Peyer's patch (tissue), 4 donors: ENCODE measurements at regions not wholly inside any gene's neighbourhood (a gene's known extent, or its start where the extent isn't known, plus 50 kb on each side); places are given as distances from the start of the nearest gene placed in this dataset.

Experiments
- POLR2A ChIP-seq, 2 donors: fragments of 450-650 bp; IDR thresholded peaks; one replicate each; pipeline ENCODE4 v1.5.1; 2017; ENCODE audit warnings: antibody characterized with exemption in 2 of 2, mild to moderate bottlenecking in 2 of 2, moderate library complexity in 2 of 2
- TF ChIP-seq, protein P1 (sequence below), 6 experiments: fragments of 450-650 bp in 4 of 6; fragments of 200-600 bp in 2 of 6; sonication (generic) in 1 of 6; IDR thresholded peaks; one replicate each; pipeline ENCODE4 v1.5.1; 2017 to 2019; ENCODE audit warnings: antibody characterized with exemption in 6 of 6, mild to moderate bottlenecking in 3 of 6, moderate library complexity in 1 of 6

DNA sequence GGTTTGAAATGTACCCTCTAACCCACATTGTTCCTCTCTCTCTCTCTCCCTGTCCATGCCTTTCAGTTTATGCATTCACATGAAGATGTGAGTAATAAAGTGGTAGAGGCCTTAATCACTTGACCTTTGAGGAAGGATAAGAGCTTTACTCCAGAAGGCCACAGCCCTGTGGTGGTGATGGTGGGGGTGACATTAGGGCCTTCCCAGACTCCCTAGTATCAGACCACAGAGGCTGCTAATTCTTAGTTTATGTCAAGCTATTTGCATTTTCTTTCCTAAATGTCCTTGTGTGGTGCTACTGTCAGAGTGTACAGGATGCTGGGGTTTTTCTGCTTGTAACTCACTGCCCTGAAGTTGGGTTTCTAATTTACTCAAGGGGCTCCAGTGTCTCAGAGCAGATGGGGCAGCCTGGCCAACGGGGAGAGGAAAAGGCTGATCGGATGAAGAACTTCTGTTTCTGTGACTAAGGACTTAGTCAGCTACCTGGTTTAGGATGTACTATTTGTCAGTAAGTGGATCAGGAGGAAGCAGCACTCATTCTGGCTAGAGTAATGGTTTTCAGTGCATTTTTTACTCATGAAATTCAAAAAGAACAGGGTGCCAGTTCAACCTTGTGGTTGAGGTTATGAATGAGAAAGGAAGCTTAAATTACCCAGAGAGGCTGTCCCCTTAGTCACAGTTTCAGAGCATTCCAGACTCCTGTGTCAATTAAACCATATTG lies 509.6 kb upstream of the DIPK2B start:
- TF ChIP-seq, protein P1, sequence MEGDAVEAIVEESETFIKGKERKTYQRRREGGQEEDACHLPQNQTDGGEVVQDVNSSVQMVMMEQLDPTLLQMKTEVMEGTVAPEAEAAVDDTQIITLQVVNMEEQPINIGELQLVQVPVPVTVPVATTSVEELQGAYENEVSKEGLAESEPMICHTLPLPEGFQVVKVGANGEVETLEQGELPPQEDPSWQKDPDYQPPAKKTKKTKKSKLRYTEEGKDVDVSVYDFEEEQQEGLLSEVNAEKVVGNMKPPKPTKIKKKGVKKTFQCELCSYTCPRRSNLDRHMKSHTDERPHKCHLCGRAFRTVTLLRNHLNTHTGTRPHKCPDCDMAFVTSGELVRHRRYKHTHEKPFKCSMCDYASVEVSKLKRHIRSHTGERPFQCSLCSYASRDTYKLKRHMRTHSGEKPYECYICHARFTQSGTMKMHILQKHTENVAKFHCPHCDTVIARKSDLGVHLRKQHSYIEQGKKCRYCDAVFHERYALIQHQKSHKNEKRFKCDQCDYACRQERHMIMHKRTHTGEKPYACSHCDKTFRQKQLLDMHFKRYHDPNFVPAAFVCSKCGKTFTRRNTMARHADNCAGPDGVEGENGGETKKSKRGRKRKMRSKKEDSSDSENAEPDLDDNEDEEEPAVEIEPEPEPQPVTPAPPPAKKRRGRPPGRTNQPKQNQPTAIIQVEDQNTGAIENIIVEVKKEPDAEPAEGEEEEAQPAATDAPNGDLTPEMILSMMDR (IDR thresholded peaks at IDR 0.05), result no peak
- no peak for TF ChIP-seq POLR2A (IDR thresholded peaks at IDR 0.05)
